ENCODE measurements at regions not wholly inside any gene's neighbourhood (a gene's known extent, or its start where the extent isn't known, plus 50 kb on each side); places are given as distances from the start of the nearest gene placed in this dataset.
"Not testable (repeated sequence)": the region's sequence is repeated elsewhere in the genome, so short reads cannot be mapped to it uniquely, and the experiment has no call there.

DNA sequence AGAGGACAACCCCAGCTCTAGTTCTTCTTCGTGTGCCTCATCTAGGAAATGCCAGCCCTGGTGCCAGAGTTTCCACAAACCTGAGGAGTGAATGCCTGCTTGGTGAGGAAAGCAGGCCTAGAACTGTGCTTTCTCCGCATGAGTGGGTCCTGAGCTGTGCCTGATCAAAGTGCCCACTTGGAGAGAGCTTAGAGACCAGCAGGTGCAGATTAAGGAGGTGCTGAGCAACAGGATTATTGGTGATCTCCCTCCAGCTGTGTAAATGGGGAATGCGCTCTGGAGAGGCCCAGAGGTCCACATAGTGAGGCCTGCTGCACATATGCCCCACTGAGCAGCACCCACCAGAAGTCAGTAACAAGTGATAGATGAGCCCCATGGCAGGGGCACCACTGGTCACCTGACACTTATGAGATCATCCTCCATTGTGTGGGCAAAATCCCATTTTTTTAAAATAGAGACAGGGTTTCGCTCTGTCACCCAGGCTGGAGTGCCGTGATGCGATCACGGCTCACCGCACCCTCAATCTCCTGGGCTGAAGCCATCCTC lies 127.2 kb upstream of the ZC3H12A start:
- H3K36me3 ChIP-seq, result no peaks in the 10 kb centered on the region
- H3K27me3 ChIP-seq, result peaks cover 11% of the 10 kb centered on the region
- no peak overlapping the region for H3K4me3 ChIP-seq
- no peaks in the 10 kb centered on the region for H3K4me1 ChIP-seq
- H3K9me3 ChIP-seq (replicated peaks), result no peaks in the 10 kb centered on the region
- no peak overlapping the region for H3K27ac ChIP-seq
- peak in 1 of 2 experiments; percentile 21 for DNase-seq

DNA sequence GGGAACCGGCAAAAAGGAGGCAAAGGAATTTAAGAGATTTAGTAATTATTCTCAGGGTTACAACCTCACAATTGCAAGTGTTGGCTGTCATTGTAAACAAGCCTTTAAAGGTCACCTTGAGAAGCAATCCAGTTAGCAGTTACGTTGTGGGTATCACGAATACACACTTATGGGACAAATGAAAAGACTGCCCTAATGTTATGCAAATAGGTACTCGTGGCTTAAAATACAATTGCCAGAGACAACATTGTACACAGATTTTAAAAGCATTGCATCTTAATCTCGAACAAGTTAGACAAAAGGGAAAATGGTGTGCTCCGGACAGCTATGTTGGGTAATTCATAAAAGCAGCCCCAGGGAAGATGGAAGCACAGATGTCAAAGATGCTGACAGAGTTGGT lies 120.5 kb upstream of the ZC3H12A start:
- Histone ChIP-seq H3K27me3 (peaks cover 14% of the 10 kb centered on the region), H3K27ac (no peak overlapping the region), H3K4me1 (no peaks in the 10 kb centered on the region), H3K36me3 (no peaks in the 10 kb centered on the region), H3K4me3 (no peak overlapping the region), H3K9me3 (replicated peaks) (no peaks in the 10 kb centered on the region)
- DNase-seq, result no peak

DNA sequence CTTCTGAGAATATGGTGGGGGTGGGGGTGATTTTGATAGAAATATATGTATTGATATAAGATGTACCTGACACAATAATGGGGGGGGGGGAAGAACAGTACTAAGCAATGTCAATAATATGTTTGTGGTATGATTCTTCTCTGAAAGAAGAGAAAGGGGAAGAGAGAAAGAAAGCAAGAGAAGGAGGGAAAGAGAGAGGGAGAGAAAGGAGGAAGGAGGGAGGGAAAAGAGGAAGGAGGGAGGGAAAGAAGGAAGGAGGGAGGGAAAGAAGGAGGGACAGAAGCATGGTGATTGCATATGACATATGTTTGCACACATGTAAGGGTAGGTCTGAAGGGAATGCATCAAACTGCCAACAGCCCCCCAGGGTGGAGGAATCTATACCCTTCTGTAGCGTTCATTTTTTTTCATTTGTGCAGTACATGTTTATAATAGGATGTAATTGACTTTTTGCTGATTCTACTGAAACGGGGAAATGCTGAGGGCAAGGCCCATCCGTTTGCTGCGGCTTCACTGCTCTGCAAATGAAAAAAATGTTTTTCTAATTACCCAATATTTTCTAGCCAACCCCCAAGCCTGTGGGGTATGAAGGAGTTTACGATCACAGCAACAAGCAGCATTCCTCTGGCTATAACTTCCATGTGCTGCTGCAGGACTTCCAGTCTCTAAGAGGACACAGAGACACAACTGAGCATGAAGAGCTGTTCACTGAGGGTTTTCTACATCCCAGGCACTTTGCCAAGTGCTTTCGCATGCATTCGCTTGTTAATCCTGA lies 119.3 kb upstream of the ZC3H12A start:
- DNase-seq, result no peak
- no peak overlapping the region for H3K4me3 ChIP-seq
- no peak overlapping the region for H3K27ac ChIP-seq
- H3K4me1 ChIP-seq, result no peaks in the 10 kb centered on the region
- peaks cover 21% of the 10 kb centered on the region for H3K27me3 ChIP-seq
- no peaks in the 10 kb centered on the region for H3K9me3 ChIP-seq (replicated peaks)
- H3K36me3 ChIP-seq, result no peaks in the 10 kb centered on the region

DNA sequence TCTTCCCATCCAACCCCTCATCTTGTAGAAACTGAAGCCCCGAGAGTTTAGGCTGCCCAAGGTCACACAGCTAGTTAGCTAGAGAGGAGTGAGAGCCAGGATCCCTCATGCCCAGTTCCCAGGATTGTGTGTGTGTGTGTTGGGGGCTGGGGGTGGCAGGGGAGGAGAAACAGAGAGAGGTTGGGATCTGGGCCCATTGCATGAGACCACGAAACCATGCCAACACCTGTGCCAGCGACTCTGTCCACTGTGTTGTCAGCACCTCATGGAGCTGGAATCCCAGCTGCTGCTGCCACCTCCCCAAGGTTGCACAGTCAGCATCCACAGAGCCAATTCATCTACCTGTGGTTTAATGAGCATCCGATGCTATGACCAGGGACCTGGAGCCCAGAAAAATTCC lies 115.4 kb upstream of the ZC3H12A start:
- DNase-seq, result no peak
- Histone ChIP-seq H3K36me3 (no peaks in the 10 kb centered on the region), H3K9me3 (replicated peaks) (no peaks in the 10 kb centered on the region), H3K27me3 (peaks cover 26% of the 10 kb centered on the region), H3K4me3 (no peak overlapping the region), H3K27ac (no peak overlapping the region), H3K4me1 (no peaks in the 10 kb centered on the region)

DNA sequence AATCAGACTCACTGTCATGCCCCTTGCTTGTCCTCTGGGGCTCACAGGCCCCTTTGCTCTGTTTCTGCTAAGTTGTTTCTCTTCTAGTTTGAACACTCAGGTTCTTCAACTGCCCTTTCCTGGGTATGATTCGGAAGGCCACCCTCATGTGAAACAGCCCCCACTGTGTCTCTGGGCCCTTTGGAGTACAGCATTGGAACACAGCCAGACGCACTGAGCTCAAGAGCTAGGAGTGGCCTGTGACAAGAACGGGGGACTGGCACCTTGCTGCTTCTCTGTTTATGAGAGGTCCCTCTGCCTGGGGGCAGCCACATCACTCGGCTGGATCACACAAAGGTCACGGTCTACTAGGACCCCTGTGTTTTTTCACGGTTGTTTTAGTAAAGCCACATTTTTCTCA lies 114.4 kb upstream of the ZC3H12A start:
- no peaks in the 10 kb centered on the region for H3K4me1 ChIP-seq
- peaks cover 25% of the 10 kb centered on the region for H3K27me3 ChIP-seq
- H3K36me3 ChIP-seq, result no peaks in the 10 kb centered on the region
- DNase-seq, result no peak
- H3K27ac ChIP-seq, result no peak overlapping the region
- no peak overlapping the region for H3K4me3 ChIP-seq
- no peaks in the 10 kb centered on the region for H3K9me3 ChIP-seq (replicated peaks)

DNA sequence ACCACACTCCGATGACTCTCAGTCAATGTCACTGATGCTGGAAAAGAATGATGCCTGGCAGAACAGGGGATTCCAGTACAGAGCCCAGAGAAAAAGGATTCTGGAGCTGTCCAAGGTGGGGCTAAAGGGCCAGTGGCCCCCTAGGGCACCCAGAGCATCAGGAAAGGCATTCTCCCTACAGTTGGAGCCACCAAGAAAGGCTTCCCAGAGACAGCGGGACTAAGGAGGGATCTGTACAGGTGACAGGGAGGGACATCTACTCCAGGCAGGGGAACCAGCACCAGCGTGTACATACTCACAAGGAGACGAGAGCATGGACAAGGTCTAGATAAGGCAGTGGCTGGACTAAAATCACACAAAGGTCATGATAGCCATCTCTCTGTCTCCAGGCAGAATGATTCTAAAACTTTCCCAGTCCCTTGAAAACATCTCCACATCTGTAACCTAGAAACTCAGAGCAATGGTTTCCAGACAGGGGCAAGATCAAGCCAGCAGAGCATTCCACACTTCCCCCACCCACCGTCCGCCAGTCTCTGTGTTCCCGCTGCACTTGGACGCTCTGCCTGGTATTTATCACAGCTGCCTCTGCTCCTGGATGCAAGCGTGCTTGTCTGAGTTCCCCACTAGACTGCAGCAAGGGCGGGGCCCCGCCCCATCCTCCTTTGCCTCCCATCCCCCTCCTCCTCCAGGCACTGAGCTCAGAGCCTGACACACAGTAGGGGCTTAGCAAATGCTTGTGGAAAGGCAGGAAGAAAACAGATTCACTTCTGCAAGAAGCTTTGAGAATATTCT lies 111.6 kb upstream of the ZC3H12A start:
- Histone ChIP-seq H3K9me3 (replicated peaks) (no peaks in the 10 kb centered on the region), H3K36me3 (no peaks in the 10 kb centered on the region), H3K27me3 (peaks cover 21% of the 10 kb centered on the region), H3K4me3 (no peak overlapping the region), H3K27ac (no peak overlapping the region), H3K4me1 (no peaks in the 10 kb centered on the region)
- no peak for DNase-seq

DNA sequence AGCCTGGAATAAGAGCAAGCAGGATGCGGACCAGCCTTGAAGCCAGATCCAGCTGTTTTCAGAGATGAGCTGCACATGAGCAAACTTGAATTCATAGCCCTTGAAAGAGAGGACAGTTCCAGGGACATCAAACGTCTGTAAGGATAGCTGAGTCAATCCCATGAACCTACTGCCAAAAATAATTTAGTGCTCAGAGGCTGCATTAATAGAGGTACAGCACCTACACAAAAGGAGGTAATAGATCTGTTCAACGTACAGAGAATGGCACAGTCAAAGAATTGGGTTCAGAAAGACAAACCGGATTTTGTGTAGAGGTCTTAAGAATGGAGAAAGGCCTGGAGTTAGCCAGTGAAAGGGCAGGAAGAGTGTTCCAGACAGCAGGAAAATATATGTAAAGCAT lies 110.8 kb upstream of the ZC3H12A start:
- Histone ChIP-seq H3K36me3 (no peaks in the 10 kb centered on the region), H3K27me3 (peaks cover 21% of the 10 kb centered on the region), H3K27ac (no peak overlapping the region), H3K9me3 (replicated peaks) (no peaks in the 10 kb centered on the region), H3K4me3 (no peak overlapping the region), H3K4me1 (no peaks in the 10 kb centered on the region)
- no peak for DNase-seq

DNA sequence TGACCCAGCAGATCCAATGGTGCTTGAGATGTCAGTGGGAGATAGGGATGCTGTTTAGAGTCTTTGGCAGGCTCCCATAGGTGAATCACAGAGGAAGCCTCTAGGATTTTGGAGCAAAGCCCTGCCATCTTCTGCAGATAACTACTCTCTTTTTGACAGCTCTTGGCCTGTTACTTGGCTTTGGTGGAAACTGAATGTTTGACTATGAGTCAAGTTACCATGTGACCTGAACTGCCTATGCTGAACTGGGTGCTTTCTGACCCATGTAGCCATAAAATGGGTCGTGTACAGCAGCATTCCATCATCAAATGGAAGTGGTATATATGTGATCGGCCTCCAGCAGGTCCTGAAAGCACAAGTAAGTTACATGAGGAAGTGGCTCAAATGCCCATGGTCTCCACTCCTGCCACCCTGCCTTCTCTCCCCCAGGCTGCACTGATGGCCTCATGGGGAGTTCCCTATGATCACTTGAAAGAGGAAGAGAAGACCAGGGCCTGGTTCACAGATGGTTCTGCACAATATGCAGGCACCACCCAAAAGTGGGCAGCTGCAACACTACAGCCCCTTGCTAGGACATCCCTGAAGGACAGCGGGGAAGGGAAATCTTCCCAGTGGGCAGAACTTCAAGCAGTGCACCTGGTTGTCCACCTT lies 105.6 kb upstream of the ZC3H12A start:
- DNase-seq; H3K9me3 ChIP-seq (replicated peaks): not testable (repeated sequence)

DNA sequence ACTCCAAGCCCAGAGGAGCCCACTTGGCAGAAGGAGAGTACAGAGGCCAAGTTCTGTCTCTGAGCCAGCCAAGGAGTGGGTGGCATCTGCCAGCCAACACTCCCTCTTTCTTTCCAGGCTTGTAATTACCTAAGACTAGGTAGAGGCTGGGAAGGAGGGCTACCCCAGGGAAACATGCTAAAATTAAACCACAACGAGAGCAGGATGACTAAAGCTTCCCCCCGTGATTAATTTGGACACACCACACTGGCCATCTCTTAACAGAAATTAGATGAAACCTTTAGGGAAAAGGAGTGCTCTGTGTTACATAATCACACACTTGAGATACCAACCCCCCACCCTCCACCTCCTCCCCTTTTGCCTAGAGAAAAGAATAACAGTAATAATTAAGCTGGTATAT lies 102.1 kb upstream of the ZC3H12A start:
- Histone ChIP-seq H3K4me3 (no peak overlapping the region), H3K27me3 (peaks cover 8% of the 10 kb centered on the region), H3K36me3 (no peaks in the 10 kb centered on the region), H3K27ac (no peak overlapping the region), H3K4me1 (no peaks in the 10 kb centered on the region), H3K9me3 (replicated peaks) (no peaks in the 10 kb centered on the region)
- DNase-seq, result no peak

More for the DNA sequence above, 105.6 kb upstream of the ZC3H12A start:
- H3K4me1 ChIP-seq, H3K27ac ChIP-seq, H3K4me3 ChIP-seq, H3K36me3 ChIP-seq, H3K27me3 ChIP-seq: not testable (repeated sequence)

DNA sequence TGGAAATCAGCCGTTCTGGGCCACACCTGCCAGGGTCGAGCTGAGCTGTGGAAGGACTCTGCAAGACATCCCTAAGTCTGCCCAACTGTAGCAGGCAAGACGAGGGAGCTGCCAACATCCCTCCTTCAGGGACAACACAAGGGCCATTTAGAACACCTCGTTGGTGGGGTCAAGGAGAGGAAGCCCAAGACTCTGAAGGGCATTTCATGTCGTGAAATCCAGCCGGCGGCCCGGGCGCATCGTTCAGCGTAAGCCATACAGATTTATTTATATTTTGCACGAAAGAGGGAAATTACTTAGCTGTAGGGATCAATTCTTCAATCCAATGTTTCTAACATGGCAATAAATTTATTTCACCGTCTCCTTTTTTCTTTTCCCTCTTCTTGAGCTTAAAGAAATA lies 101.7 kb upstream of the ZC3H12A start:
- H3K27ac ChIP-seq, result no peak overlapping the region
- no peak for DNase-seq
- H3K9me3 ChIP-seq (replicated peaks), result no peaks in the 10 kb centered on the region
- no peaks in the 10 kb centered on the region for H3K4me1 ChIP-seq
- no peak overlapping the region for H3K4me3 ChIP-seq
- H3K27me3 ChIP-seq, result peaks cover 8% of the 10 kb centered on the region
- H3K36me3 ChIP-seq, result no peaks in the 10 kb centered on the region

DNA sequence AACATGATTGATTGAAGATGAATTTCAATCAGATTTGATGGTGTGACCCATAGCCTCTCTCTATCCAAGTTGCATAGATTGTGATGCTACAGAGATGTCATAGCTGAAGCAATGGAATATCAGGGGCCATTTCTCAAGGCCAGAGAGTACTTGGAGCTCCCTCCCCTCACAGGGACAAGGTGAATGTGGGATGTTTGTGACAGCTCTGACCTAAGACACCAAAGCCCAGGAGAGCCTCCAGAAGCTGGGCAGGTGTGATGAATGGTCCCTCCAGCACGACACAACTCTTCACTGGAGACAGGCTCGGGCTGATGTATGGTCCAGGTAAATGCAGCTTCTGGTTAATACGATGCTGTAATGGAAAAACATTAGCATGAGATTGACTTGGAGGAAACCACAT lies 101.0 kb upstream of the ZC3H12A start:
- no peaks in the 10 kb centered on the region for H3K4me1 ChIP-seq
- peaks cover 8% of the 10 kb centered on the region for H3K27me3 ChIP-seq
- no peaks in the 10 kb centered on the region for H3K36me3 ChIP-seq
- no peak for DNase-seq
- no peak overlapping the region for H3K4me3 ChIP-seq
- H3K9me3 ChIP-seq (replicated peaks), result no peaks in the 10 kb centered on the region
- H3K27ac ChIP-seq, result no peak overlapping the region

DNA sequence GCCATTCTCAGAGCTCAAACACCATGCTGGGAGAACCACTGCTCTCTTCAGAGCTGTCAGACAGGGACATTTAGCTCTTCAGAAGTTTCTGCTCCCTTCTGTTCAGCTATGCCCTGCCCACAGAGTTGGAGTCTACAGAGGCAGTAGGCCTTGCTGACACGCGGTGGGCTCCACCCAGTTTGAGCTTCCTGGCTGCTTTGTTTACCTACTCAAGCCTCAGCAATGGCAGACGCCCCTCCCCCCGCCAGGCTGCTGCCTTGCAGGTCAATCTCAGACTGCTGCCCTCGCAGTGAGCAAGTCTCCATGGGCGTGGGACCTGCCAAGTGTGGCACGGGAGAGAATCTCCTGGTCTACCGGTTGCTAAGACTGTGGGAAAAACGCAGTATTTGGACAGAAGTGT lies 93.8 kb upstream of the ZC3H12A start:
- H3K36me3 ChIP-seq; H3K27ac ChIP-seq; H3K9me3 ChIP-seq (replicated peaks); H3K27me3 ChIP-seq; H3K4me1 ChIP-seq; DNase-seq; H3K4me3 ChIP-seq: not testable (repeated sequence)

DNA sequence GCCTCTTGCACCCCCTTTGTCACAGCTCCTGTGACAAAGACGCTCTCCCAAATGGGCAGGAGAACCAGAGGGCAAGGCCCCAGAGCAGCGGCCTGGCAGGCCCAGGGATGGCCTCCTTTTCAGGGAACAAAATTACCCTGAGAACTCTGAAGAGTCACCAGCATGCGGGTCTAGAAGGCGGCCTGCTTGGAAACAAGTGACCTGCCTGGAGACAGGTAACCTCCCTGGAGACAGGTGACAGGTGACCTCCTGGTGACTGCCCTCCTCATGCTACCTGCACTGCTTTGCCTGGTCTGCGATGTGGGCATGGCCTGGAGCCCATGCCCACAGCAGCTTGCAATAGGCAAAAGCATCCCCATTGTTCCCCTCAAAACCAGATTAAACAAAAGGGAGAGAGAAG lies 86.5 kb upstream of the ZC3H12A start:
- Histone ChIP-seq H3K4me3 (no peak overlapping the region), H3K4me1 (no peaks in the 10 kb centered on the region), H3K9me3 (replicated peaks) (no peaks in the 10 kb centered on the region), H3K36me3 (no peaks in the 10 kb centered on the region), H3K27ac (no peak overlapping the region), H3K27me3 (peaks cover 35% of the 10 kb centered on the region)
- DNase-seq, result no peak

DNA sequence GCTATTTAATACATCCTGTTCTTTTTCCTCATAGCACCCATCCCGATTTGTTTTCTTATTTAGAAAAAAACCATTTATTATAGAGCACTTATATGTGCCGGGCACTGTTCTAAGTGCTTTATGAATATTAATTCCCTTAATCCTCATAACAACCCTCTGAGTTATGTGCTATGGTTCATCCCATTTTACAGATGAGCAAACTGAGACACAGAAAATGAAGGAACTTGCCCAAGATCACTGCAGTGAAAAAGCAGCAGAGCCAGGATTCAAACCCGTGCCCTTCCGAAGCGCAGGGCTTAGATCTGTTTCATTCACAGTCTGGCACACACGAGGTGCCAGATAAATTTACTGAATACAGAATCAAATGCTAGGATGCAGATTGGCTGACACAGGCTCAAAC lies 85.1 kb upstream of the ZC3H12A start:
- Histone ChIP-seq H3K27ac (no peak overlapping the region), H3K27me3 (peaks cover 32% of the 10 kb centered on the region)
- no peak for DNase-seq

More for the DNA sequence above, 85.1 kb upstream of the ZC3H12A start:
- H3K4me1 ChIP-seq, result no peaks in the 10 kb centered on the region
- no peak overlapping the region for H3K4me3 ChIP-seq
- no peaks in the 10 kb centered on the region for H3K36me3 ChIP-seq
- H3K9me3 ChIP-seq (replicated peaks), result no peaks in the 10 kb centered on the region

All from SJCRH30 (cell line).